ENCODE measurements at regions not wholly inside any gene's neighbourhood (a gene's known extent, or its start where the extent isn't known, plus 50 kb on each side); places are given as distances from the start of the nearest gene placed in this dataset.
A peak's percentile ranks its signal among the peaks of the same experiment; 100 is the strongest.
"Not testable (repeated sequence)": the region's sequence is repeated elsewhere in the genome, so short reads cannot be mapped to it uniquely, and the experiment has no call there.

GRCh38 chr15:32342772-32343199 lies 60.3 kb downstream of the GOLGA8K start:
- peak; percentile 15 for DNase-seq

GRCh38 chr15:32342268-32342667 lies 60.8 kb downstream of the GOLGA8K start:
- not testable (repeated sequence) for DNase-seq

GRCh38 chr15:32341530-32341929 lies 61.6 kb downstream of the GOLGA8K start:
- not testable (repeated sequence) for DNase-seq

GRCh38 chr15:32336804-32337203 lies 66.3 kb downstream of the GOLGA8K start:
- DNase-seq: not testable (repeated sequence)

- not testable (repeated sequence) for DNase-seq
These were observed 79.7 kb downstream of the GOLGA8K start for GRCh38 chr15:32323353-32323752.

- DNase-seq: not testable (repeated sequence)
These were observed 83.8 kb downstream of the GOLGA8K start for GRCh38 chr15:32319247-32319646.

- DNase-seq: not testable (repeated sequence)
These were observed 86.6 kb downstream of the GOLGA8K start for GRCh38 chr15:32316482-32316881.

GRCh38 chr15:32315079-32315939 lies 87.8 kb downstream of the GOLGA8K start:
- DNase-seq: not testable (repeated sequence)

GRCh38 chr15:32313446-32314209 lies 89.5 kb downstream of the GOLGA8K start:
- not testable (repeated sequence) for DNase-seq

- not testable (repeated sequence) for DNase-seq
These were observed 90.4 kb downstream of the GOLGA8K start for GRCh38 chr15:32312721-32313120.

- not testable (repeated sequence) for DNase-seq
These were observed 95.5 kb downstream of the GOLGA8K start for GRCh38 chr15:32307592-32307991.

- not testable (repeated sequence) for DNase-seq
These were observed 126.8 kb downstream of the GOLGA8K start for GRCh38 chr15:32276200-32276830.

GRCh38 chr15:32253958-32254357 lies 149.1 kb downstream of the GOLGA8K start:
- DNase-seq: not testable (repeated sequence)

GRCh38 chr15:32249207-32249606 lies 153.9 kb downstream of the GOLGA8K start:
- not testable (repeated sequence) for DNase-seq

- not testable (repeated sequence) for DNase-seq
These were observed 159.4 kb downstream of the GOLGA8K start for GRCh38 chr15:32243727-32244126.

- DNase-seq: not testable (repeated sequence)
These were observed 160.1 kb downstream of the GOLGA8K start for GRCh38 chr15:32242780-32243528.

GRCh38 chr15:32227410-32228114 lies 175.5 kb downstream of the GOLGA8K start:
- not testable (repeated sequence) for DNase-seq

GRCh38 chr15:32222716-32223115 lies 180.4 kb downstream of the GOLGA8K start:
- DNase-seq: no peak

Data from CD4-positive, alpha-beta T cell treated with Interleukin-15 for 1 hour (primary cell).